ENCODE measurements at regions not wholly inside any gene's neighbourhood (a gene's known extent, or its start where the extent isn't known, plus 50 kb on each side); places are given as distances from the start of the nearest gene placed in this dataset.

- ChIA-PET CTCF (no interaction called here), POLR2A (ENCODE audit: unreplicated experiment) (no interaction called here)
- BruUV-seq (replicated peaks) = no TSS peak
- no peak overlapping the region for H2BK120ac ChIP-seq (ENCODE audit: low read depth, low read length)
- no peaks in the 10 kb centered on the region for H3K4me1 ChIP-seq (ENCODE audit: control insufficient read depth, insufficient read depth, low read length)
- H3K36me3 ChIP-seq (ENCODE audit: control insufficient read depth, insufficient read depth, low read length) = no peaks in the 10 kb centered on the region
- TF ChIP-seq RCOR1 (IDR thresholded peaks at IDR 0.05; ENCODE audit: insufficient replicate concordance, low read length) = no peak
- TF ChIP-seq POLR2A (IDR thresholded peaks at IDR 0.05; ENCODE audit: low read depth, low read length) = no peak
- TF ChIP-seq MAZ (IDR thresholded peaks at IDR 0.05; ENCODE audit: borderline replicate concordance, low read depth, low read length) = no peak
- no peak for TF ChIP-seq CHD1 (IDR thresholded peaks at IDR 0.05; ENCODE audit: low read depth, low read length)
- no peak for TF ChIP-seq SMC3 (IDR thresholded peaks at IDR 0.05; ENCODE audit: low read depth, low read length)
- no peak for TF ChIP-seq ELK1 (IDR thresholded peaks at IDR 0.05; ENCODE audit: borderline replicate concordance, low read depth, low read length)
- TF ChIP-seq NFE2L2 (IDR thresholded peaks at IDR 0.05; ENCODE audit: low read depth, low read length) = no peak
- TF ChIP-seq, protein P1, sequence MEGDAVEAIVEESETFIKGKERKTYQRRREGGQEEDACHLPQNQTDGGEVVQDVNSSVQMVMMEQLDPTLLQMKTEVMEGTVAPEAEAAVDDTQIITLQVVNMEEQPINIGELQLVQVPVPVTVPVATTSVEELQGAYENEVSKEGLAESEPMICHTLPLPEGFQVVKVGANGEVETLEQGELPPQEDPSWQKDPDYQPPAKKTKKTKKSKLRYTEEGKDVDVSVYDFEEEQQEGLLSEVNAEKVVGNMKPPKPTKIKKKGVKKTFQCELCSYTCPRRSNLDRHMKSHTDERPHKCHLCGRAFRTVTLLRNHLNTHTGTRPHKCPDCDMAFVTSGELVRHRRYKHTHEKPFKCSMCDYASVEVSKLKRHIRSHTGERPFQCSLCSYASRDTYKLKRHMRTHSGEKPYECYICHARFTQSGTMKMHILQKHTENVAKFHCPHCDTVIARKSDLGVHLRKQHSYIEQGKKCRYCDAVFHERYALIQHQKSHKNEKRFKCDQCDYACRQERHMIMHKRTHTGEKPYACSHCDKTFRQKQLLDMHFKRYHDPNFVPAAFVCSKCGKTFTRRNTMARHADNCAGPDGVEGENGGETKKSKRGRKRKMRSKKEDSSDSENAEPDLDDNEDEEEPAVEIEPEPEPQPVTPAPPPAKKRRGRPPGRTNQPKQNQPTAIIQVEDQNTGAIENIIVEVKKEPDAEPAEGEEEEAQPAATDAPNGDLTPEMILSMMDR (conservative IDR thresholded peaks at IDR 0.05; ENCODE audit: low read depth, low read length) = no peak
- no peak for TF ChIP-seq CEBPB (IDR thresholded peaks at IDR 0.05; ENCODE audit: low read depth, low read length)
- TF ChIP-seq, protein P2, sequence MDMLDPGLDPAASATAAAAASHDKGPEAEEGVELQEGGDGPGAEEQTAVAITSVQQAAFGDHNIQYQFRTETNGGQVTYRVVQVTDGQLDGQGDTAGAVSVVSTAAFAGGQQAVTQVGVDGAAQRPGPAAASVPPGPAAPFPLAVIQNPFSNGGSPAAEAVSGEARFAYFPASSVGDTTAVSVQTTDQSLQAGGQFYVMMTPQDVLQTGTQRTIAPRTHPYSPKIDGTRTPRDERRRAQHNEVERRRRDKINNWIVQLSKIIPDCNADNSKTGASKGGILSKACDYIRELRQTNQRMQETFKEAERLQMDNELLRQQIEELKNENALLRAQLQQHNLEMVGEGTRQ (IDR thresholded peaks at IDR 0.05; ENCODE audit: low read depth, low read length) = no peak
- no peak for TF ChIP-seq FOS (IDR thresholded peaks at IDR 0.05; ENCODE audit: low read depth, low read length)
- TF ChIP-seq BHLHE40 (IDR thresholded peaks at IDR 0.05; ENCODE audit: low read depth, low read length) = no peak
- TF ChIP-seq RAD21 (IDR thresholded peaks at IDR 0.05; ENCODE audit: low read length) = no peak
- no peak for TF ChIP-seq MXI1 (IDR thresholded peaks at IDR 0.05; ENCODE audit: borderline replicate concordance, low read depth, low read length)
- no peak for TF ChIP-seq RFX5 (IDR thresholded peaks at IDR 0.05; ENCODE audit: low read depth, low read length)
- no peak for TF ChIP-seq MAFK (IDR thresholded peaks at IDR 0.05; ENCODE audit: low read depth, low read length)
- no CpG with 5 or more reads among the region's 4 CpGs for WGBS, 2 experiments (ENCODE audit: extremely low coverage in 2 of 2, insufficient read length in 1 of 2)
- no peak overlapping the region for H2AK9ac ChIP-seq (replicated peaks; ENCODE audit: low read depth, low read length, poor library complexity)
- no peaks in the 10 kb centered on the region for H3K9me3 ChIP-seq (ENCODE audit: control insufficient read depth, insufficient read depth, low read length)
- ATAC-seq (ENCODE audit: low read depth) (no peak), DNase-seq (no peak)
- H3K27me3 ChIP-seq (ENCODE audit: control insufficient read depth, insufficient read depth, low read length) = no peaks in the 10 kb centered on the region
- no peak overlapping the region for H4K91ac ChIP-seq (ENCODE audit: insufficient read depth, low read depth, low read length)
- H3K4ac ChIP-seq (ENCODE audit: low read depth, low read length) = no peak overlapping the region
- no peak overlapping the region for H2AFZ ChIP-seq (replicated peaks; ENCODE audit: low read length, poor library complexity)
- no peak overlapping the region for H3K18ac ChIP-seq (ENCODE audit: low read depth, low read length)
- no peak overlapping the region for H3K4me3 ChIP-seq (ENCODE audit: insufficient read depth, low read depth, low read length)
- no peak overlapping the region for H2AK5ac ChIP-seq (ENCODE audit: low read depth, low read length)
- no peak overlapping the region for H2BK20ac ChIP-seq (ENCODE audit: low read depth, low read length)
- no peak overlapping the region for H2BK15ac ChIP-seq (ENCODE audit: low read depth, low read length)
- H3K14ac ChIP-seq (replicated peaks; ENCODE audit: low read depth, low read length) = no peak overlapping the region
- H2BK5ac ChIP-seq (ENCODE audit: low read depth, low read length, poor library complexity, severe bottlenecking) = no peak overlapping the region
- no peak overlapping the region for H4K5ac ChIP-seq (ENCODE audit: low read depth, low read length)
- no peak overlapping the region for H4K8ac ChIP-seq (ENCODE audit: low read depth in 2 of 2, low read length in 2 of 2)
- no peaks in the 10 kb centered on the region for H3K79me1 ChIP-seq (ENCODE audit: low read depth in 1 of 2, low read length in 2 of 2)
- no peak overlapping the region for H3K9ac ChIP-seq (ENCODE audit: low read depth, low read length)
- dilution Hi-C loops (cut with HindIII; ENCODE audit: low sequenced_read_pairs, unreplicated experiment) (no loop called here), in situ Hi-C loops (cut with MboI; ENCODE audit: low sequenced_read_pairs) (no loop called here), intact Hi-C loops (cut with micrococcal nuclease) (no loop called here)
- no peaks in the 10 kb centered on the region for H3K9me1 ChIP-seq (ENCODE audit: insufficient read depth, low read length)
- no peak overlapping the region for H3K27ac ChIP-seq (ENCODE audit: insufficient read depth, low read length)
- H4K20me1 ChIP-seq (ENCODE audit: insufficient read depth, low read length) = no peaks in the 10 kb centered on the region
- no peak overlapping the region for H3K56ac ChIP-seq (ENCODE audit: extremely low read depth, insufficient read depth, low read length)
- H3K23ac ChIP-seq (ENCODE audit: low read depth, low read length) = no peak overlapping the region
- no peak overlapping the region for H3K4me2 ChIP-seq (ENCODE audit: low read depth, low read length)
These were observed 854.5 kb downstream of the SLC6A15 start for GRCh38 chr12:84058136-84058535.

Data from IMR-90 (cell line).